AG20443 (cell line): ENCODE measurements at regions not wholly inside any gene's neighbourhood (a gene's known extent, or its start where the extent isn't known, plus 50 kb on each side); places are given as distances from the start of the nearest gene placed in this dataset.

Experiments
- DNase-seq: peaks from one replicate; pipeline ENCODE4 v3.0.0; 2012; ENCODE audit warnings: low spot score, mixed read lengths

GRCh38 chr1:30198795-30199403 is 524.5 kb downstream of the MATN1 start:
- DNase-seq: no peak

GRCh38 chr1:30198451-30198760 is 525.0 kb downstream of the MATN1 start:
- no peak for DNase-seq

DNA sequence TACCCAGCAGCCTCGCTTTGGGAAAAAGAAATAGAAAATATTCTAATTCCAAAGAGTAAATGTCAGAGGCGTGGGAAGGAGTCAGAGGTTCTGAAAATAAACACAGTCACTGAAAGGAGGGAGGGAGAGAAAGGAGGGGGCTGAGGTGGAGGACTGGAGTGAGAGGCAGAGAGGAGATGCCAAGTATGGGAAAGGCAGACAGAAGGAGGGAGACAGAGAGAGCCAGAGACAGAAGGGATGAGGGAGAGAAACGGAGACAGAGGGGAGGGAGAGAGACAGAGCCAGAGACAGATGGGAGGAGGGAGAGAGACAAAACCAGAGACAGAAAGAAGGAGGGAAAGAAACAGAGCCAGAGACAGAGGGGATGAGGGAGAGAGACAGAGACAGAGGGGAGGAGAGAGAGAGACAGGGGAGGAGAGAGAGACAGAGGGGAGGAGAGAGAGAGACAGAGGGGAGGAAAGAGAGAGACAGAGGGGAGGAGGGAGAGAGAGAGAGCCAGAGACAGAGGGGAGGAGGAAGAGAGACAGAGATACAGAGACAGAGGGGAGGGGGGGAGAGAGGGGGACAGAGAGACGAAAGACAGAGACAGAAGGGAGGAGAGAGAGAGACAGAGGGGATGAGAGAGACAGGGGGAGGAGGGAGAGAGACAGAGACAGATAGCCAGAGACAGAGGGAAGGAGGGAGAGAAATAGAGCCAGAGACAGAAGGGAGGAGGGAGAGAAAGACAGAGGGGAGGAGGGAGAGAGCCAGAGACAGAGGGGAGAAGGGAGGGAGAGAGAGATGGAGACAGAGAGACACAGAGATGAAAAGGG is 525.5 kb downstream of the MATN1 start:
- DNase-seq: peak; percentile 45

GRCh38 chr1:30196872-30197638 is 526.3 kb downstream of the MATN1 start:
- no peak for DNase-seq

DNA sequence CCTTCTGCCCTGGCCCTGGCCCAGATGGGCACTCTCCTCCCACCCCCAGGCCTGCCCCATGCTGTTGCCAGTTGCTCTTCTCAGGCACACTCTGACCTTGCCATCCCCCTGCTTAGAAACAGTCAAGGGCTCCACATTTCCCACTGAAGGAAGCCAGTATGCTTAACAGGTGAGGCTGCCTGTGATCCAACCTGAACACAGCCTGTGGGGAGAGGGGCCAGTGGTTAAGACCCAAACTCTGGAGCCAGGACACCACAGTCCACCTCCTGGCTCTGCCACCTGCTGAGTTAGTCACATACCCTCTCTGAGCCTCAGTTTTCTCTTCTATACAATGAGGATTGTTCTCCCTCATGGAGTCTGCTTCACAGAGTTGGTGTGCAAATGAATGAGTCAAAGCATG is 526.9 kb downstream of the MATN1 start:
- DNase-seq: no peak

DNA sequence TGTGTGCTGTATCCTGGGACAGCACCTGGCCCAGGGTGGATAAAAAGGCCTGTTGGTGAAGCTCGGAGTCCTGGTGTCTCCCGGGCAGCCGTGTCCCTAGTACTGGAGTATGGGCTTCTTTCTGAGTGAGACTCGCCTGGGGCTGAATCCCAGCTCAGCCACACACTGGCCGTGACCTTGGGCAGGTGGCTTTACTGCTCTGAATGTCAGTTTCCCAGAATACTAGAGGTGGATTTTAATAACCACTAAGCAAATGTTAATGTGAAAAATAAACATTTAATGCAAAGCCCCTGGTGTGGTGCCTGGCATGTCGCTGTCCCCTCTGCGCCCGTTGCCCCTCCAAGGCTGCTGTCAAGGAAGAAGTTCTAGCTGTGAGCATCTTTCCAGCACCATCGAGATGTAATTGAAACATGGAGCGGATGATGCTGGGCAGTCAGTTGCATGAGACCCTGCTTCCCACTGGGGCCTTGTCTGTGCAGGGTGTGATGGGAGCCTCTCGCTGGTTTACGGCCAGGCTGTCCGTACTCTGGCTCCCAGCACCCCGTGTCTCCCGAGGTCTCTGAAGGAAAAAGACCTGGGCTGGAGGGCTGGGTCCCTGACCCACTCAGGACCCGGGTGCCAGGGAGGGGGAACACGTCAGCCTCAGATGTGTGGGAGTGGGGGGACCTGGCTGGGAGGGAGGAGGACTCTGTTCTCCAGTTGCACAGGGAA is 527.8 kb downstream of the MATN1 start:
- no peak for DNase-seq

DNA sequence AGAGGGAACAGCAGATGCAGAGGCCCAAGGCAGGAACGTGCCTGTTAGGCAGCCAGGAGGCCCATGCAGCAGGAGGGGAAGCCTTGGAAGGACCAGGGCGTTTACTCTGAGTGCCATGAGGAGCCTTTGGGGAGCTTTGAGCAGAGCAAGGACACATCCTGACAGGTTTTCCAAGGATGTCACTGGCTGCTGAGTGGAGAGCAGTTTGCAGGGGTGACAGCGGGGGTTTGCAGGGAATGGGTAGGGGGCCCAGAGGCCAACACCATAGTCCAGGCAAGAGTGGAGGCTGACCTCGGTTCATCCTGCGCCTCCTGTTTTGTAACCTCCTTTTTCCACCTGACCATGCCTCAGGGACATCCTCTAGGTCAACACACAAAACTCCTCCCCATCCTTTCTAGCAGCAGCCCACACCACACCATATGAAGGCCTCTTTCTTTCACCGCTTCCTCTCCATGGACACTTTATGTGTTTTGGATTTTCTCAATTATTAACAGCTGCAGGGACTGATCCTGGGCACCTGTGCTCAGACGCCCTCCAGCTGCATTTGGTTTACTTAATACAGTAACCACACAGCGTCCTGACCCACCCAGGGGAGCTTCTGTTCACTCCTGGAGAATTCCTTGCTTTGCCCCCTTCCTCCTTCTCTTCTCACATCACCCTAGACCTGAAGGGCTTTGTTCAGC is 528.5 kb downstream of the MATN1 start:
- no peak for DNase-seq

DNA sequence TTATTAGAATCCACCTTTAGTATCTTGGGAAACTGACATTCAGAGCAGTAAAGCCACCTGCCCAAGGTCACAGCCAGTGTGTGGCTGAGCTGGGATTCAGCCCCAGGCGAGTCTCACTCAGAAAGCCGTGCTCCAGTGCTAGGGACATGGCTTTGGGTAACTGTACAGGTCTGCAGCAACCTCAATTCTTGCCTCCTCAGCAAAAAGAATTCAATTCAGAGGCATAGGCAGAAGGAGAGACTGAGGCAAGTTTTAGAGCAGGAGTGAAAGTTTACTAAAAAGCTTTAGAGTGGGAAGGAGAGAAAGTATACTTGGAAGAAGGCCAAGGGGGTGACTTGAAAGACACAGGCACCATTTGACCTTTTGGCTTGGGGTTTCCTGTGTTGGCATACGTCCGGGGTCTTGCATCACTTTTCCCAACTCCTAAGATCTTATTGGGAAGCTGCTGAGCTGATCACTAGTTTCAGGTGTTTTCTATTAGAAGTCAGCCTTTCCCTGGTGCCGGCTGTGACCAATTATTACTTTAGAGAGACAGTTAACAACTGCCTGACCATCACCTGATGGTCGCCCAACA is 529.3 kb downstream of the MATN1 start:
- no peak for DNase-seq

DNA sequence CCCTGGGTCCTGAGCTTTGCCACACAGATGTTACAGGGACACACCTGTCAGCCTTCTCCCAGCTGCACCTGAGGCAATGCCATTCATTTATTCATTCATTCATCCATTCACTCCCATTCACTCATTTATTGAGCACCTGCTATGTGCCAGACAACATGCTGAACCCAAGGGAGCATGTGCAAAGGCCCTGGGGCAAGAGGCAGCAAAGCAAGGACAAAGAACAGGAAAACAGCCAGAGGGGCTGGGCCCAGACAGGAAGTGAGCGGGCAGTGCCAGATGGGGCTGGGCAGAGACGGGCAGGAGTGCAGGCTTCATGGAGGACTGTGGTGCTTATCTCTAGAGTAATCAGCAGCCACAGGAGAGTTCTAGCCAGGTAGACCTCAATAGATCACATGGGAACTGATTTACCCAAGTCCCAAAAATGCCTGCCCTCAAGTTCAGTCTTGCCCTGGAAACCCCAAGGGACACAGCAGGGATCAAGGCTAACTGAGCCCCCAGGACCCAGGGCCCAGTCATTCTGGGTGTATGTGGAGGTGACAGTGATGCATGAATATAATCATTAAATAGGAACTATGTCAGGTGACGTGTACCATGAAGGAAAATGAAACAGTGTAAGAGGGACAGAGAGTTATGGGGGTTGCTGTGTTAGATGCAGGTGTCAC is 530.3 kb downstream of the MATN1 start:
- no peak for DNase-seq

GRCh38 chr1:30191154-30191702 is 532.2 kb downstream of the MATN1 start:
- DNase-seq: peak; percentile 90

GRCh38 chr1:30190511-30191153 is 532.8 kb downstream of the MATN1 start:
- no peak for DNase-seq

DNA sequence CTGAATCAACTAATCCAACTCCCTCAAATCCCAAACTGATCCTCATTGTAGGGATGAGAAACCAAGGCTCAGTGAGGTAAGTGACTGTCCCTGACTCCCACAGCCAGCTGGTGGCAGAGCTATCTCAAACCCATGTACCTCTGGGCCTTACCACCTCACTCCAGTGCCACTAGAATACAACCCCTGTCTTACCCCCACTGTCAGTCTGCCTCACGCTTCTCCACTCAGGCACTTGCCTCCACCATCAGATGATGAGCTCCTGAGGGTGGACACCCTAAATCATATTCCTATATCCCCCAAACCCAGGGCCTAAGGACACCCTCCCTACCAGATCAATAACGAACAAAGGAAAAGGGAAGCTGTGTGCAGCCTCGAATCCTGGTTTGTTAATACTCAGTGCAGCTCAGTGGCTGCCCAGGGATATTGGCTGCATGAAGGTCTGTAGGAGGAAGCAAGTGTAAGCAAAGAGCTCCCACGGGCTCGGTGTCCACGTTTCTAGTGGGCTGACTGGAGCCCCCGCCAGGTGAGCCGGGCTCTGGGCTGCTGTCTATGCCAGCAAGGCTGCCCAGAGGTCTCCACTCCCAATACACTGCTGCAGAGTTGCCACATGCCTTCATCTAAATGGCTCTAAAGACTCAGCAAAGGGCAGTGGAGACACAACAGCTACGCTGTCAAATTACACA is 533.4 kb downstream of the MATN1 start:
- no peak for DNase-seq

- DNase-seq: no peak
Observed at GRCh38 chr1:30188999-30189398, 534.4 kb downstream of the MATN1 start.

- no peak for DNase-seq
Observed at GRCh38 chr1:30188329-30188728, 535.1 kb downstream of the MATN1 start.

GRCh38 chr1:30187413-30188023 is 535.9 kb downstream of the MATN1 start:
- DNase-seq: no peak

- DNase-seq: no peak
Observed at GRCh38 chr1:30186586-30186985, 536.8 kb downstream of the MATN1 start.

DNA sequence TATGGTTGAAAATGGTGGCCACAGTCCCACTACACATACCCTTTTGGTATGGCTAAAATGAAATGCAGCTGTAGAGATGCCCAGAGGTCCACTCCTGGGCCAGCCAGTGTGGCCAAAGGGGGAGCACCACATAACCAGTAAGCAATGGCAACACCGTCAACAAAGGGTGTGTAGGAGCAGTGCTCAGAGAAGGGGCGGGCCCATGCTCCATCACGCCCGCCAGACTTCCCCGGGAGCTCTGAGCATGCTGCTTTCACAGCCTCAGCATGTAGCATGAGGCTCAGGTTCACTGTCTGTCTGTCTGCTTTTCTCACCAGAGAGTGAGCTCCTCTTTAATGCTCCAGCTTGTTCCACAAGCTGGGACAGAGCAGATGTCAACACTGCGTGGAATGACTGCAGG is 537.6 kb downstream of the MATN1 start:
- no peak for DNase-seq

GRCh38 chr1:30185313-30185712 is 538.1 kb downstream of the MATN1 start:
- DNase-seq: no peak
